Body of pancreas (tissue), 4 donors: ENCODE measurements at regions not wholly inside any gene's neighbourhood (a gene's known extent, or its start where the extent isn't known, plus 50 kb on each side); places are given as distances from the start of the nearest gene placed in this dataset.
"Not testable (repeated sequence)": the region's sequence is repeated elsewhere in the genome, so short reads cannot be mapped to it uniquely, and the experiment has no call there.

Experiments
- POLR2A ChIP-seq, 3 donors: fragments of 450-650 bp; IDR thresholded peaks; one replicate each; pipeline ENCODE4 v1.6.1; 2016; ENCODE audit warnings: antibody characterized with exemption in 3 of 3, mild to moderate bottlenecking in 2 of 3
- TF ChIP-seq, protein P1 (sequence below), 7 experiments: fragments of 450-650 bp in 4 of 7; fragments of 200-600 bp in 3 of 7; sonication (generic) in 3 of 7; IDR thresholded peaks; one replicate each; pipeline ENCODE4 v1.5.1; 2016 to 2019; ENCODE audit warnings: antibody characterized with exemption in 7 of 7

DNA sequence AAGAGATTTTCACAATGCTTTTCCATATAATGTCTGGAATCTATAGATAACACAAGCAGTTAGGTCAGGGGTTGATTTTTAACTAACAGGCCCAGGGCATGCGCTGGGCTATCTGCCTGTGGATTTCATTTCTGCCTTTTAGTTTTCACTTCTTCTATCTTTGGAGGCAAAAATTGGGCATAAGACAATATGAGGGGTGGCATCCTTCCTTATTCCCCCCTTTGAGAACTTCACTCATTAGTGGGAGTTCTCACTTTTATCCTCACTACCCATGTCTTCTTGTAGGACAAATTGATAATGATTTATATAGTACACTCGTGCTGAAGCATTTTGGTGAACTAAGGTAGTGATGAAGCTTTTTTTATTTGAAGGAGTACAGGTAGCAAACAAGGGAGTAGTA, 2155.5 kb downstream of the TP53TG3F start:
- TF ChIP-seq, protein P1, sequence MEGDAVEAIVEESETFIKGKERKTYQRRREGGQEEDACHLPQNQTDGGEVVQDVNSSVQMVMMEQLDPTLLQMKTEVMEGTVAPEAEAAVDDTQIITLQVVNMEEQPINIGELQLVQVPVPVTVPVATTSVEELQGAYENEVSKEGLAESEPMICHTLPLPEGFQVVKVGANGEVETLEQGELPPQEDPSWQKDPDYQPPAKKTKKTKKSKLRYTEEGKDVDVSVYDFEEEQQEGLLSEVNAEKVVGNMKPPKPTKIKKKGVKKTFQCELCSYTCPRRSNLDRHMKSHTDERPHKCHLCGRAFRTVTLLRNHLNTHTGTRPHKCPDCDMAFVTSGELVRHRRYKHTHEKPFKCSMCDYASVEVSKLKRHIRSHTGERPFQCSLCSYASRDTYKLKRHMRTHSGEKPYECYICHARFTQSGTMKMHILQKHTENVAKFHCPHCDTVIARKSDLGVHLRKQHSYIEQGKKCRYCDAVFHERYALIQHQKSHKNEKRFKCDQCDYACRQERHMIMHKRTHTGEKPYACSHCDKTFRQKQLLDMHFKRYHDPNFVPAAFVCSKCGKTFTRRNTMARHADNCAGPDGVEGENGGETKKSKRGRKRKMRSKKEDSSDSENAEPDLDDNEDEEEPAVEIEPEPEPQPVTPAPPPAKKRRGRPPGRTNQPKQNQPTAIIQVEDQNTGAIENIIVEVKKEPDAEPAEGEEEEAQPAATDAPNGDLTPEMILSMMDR (IDR thresholded peaks at IDR 0.05): not testable (repeated sequence)
- TF ChIP-seq POLR2A (IDR thresholded peaks at IDR 0.05): not testable (repeated sequence)
